ENCODE measurements at regions not wholly inside any gene's neighbourhood (a gene's known extent, or its start where the extent isn't known, plus 50 kb on each side); places are given as distances from the start of the nearest gene placed in this dataset.

GRCh38 chr2:150222942-150223341, 264.5 kb downstream of the RND3 start:
- DNase-seq (ENCODE audit: low read depth) = no peak
- no peak for TF ChIP-seq CTCF (conservative IDR thresholded peaks at IDR 0.05; ENCODE audit: low read length)
- H3K4me3 ChIP-seq (ENCODE audit: low read length) = no peak overlapping the region

GRCh38 chr2:150222379-150222778, 265.1 kb downstream of the RND3 start:
- no peak for DNase-seq (ENCODE audit: low read depth)
- H3K4me3 ChIP-seq (ENCODE audit: low read length) = no peak overlapping the region
- no peak for TF ChIP-seq CTCF (conservative IDR thresholded peaks at IDR 0.05; ENCODE audit: low read length)

GRCh38 chr2:150219861-150220260, 267.6 kb downstream of the RND3 start:
- no peak for TF ChIP-seq CTCF (conservative IDR thresholded peaks at IDR 0.05; ENCODE audit: low read length)

GRCh38 chr2:150215041-150215440, 272.4 kb downstream of the RND3 start:
- DNase-seq (ENCODE audit: low read depth) = no peak
- H3K4me3 ChIP-seq (ENCODE audit: low read length) = no peak overlapping the region
- no peak for TF ChIP-seq CTCF (conservative IDR thresholded peaks at IDR 0.05; ENCODE audit: low read length)

More at GRCh38 chr2:150219861-150220260, 267.6 kb downstream of the RND3 start:
- no peak overlapping the region for H3K4me3 ChIP-seq (ENCODE audit: low read length)
- DNase-seq (ENCODE audit: low read depth) = no peak

GRCh38 chr2:150214626-150215025, 272.8 kb downstream of the RND3 start:
- no peak for TF ChIP-seq CTCF (conservative IDR thresholded peaks at IDR 0.05; ENCODE audit: low read length)
- no peak for DNase-seq (ENCODE audit: low read depth)

GRCh38 chr2:150212722-150213171, 274.7 kb downstream of the RND3 start:
- peak; percentile 96 for DNase-seq (ENCODE audit: low read depth)
- TF ChIP-seq CTCF (conservative IDR thresholded peaks at IDR 0.05; ENCODE audit: low read length) = no peak

More at GRCh38 chr2:150214626-150215025, 272.8 kb downstream of the RND3 start:
- no peak overlapping the region for H3K4me3 ChIP-seq (ENCODE audit: low read length)

GRCh38 chr2:150211164-150211631, 276.3 kb downstream of the RND3 start:
- no peak for TF ChIP-seq CTCF (conservative IDR thresholded peaks at IDR 0.05; ENCODE audit: low read length)
- no peak overlapping the region for H3K4me3 ChIP-seq (ENCODE audit: low read length)
- peak; percentile 92 for DNase-seq (ENCODE audit: low read depth)

More at GRCh38 chr2:150212722-150213171, 274.7 kb downstream of the RND3 start:
- H3K4me3 ChIP-seq (ENCODE audit: low read length) = no peak overlapping the region

All from AG10803 (cell line).